Stimulated activated CD4-positive, alpha-beta T cell treated with anti-CD3 and anti-CD28 coated beads, Interleukin-1b, Interleukin-23, amount 100 ng/mL, for 4 hours (primary cell): ENCODE measurements at regions not wholly inside any gene's neighbourhood (a gene's known extent, or its start where the extent isn't known, plus 50 kb on each side); places are given as distances from the start of the nearest gene placed in this dataset.
"Not testable (repeated sequence)": the region's sequence is repeated elsewhere in the genome, so short reads cannot be mapped to it uniquely, and the experiment has no call there.

Experiments
- DNase-seq, 2 donors: peaks; one replicate each; pipeline ENCODE4 v3.0.0-alpha.2; 2020; ENCODE audit warnings: low read depth in 2 of 2

GRCh38 chr1:82064691-82065090 is 264.0 kb downstream of the ADGRL2 start:
- no peak for DNase-seq

- no peak for DNase-seq
Measured at GRCh38 chr1:82062206-82062605, 261.5 kb downstream of the ADGRL2 start.

DNA sequence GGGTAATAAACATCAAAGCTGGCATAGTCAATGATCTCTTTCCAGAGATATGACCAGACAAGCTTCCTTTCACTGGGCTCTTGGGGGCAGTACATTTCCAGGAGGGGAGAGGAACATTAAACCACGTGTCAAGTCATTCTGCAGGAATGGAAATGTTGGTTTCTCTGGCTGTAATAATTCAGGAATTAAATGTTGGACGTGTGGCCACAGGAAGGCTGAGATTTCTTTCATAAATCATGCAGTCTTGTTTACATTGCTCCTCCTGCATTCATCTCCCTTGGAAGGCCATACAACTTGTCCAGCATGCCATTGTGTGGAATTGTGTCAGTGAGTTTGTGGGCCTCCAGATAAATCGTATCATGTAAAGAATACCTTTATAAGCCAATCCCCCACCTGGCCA is 259.2 kb downstream of the ADGRL2 start:
- no peak for DNase-seq

GRCh38 chr1:82057011-82057410 is 256.3 kb downstream of the ADGRL2 start:
- DNase-seq, result no peak

DNA sequence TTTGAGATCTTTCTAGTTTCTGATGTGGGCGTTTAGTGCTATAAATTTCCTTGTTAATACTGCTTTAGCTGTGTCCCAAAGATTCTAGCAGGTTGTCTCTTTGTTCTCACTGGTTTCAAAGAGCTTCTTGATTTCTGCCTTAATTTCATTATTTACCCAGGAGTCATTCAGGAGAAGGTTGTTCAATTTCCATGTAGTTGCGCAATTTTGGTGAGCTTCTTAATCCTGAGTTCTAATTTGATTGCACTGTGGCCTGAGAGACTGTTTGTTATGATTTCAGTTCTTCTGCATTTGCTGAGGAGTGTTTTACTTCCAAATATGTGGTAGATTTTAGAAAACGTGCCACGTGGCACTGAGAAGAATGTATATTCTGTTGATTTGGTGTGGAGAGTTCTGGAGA is 254.6 kb downstream of the ADGRL2 start:
- not testable (repeated sequence) for DNase-seq

GRCh38 chr1:82052563-82052962 is 251.8 kb downstream of the ADGRL2 start:
- DNase-seq, result no peak

- DNase-seq, result no peak
Measured at GRCh38 chr1:82048596-82048995, 247.9 kb downstream of the ADGRL2 start.

- DNase-seq, result no peak
Measured at GRCh38 chr1:82045221-82045620, 244.5 kb downstream of the ADGRL2 start.

- DNase-seq, result no peak
Measured at GRCh38 chr1:82044536-82044935, 243.8 kb downstream of the ADGRL2 start.

DNA sequence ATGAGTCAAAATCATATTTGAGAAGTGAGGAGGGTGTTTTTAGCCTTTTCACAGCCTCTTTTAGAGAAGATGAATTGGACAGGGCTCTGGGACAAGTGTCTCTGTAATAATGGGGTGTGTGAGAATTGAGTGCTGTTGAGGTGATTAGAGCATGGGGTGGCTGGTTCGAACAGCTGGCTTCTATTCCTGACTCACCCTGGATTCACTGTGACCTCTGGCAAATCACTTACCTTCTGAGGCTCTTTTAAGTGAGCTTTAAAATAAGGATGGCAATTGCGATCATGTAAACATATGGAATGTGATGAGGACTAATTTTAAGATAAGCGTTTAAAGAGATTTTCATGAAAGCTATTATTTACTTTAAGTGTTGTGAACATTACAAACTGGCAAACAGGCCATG is 243.4 kb downstream of the ADGRL2 start:
- DNase-seq, result no peak

DNA sequence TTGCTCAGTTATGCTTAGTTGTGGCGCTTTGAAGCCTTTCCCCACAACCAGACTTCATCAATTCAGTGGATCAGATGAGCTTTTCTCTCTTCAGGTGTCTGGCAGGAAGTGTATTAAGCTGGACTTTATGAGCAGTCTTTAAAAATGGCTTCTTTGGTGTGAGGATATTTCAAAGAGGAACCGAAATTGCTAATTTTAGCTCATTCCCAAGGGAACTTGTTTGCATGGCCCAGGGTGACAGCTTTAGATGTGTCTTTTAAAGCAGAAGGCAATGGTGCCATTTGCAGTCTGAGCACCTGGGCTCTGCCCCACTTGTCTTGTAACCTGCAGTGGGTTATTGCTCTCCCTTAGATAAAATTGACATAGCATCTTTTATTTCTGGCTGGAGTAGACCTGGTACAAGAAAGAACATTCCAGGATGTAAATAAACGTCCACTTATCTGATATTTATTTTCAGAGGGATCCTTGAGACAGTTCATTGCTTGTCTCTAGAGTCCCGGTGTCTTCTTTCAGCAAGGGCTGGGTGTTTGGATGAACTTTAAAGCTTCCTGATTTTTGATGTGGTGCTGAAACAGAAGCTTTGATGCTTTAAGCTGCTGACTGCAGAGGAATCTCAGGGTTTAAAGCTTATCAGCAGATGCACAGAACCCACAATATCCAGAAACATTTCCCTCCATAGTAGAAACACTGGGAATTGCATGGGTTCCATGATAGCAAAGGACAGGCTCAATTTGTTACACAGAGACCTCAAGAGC is 241.7 kb downstream of the ADGRL2 start:
- no peak for DNase-seq
